Astrocyte (in vitro differentiated cells and primary cell): ENCODE measurements at regions not wholly inside any gene's neighbourhood (a gene's known extent, or its start where the extent isn't known, plus 50 kb on each side); places are given as distances from the start of the nearest gene placed in this dataset.
"Not testable (repeated sequence)": the region's sequence is repeated elsewhere in the genome, so short reads cannot be mapped to it uniquely, and the experiment has no call there.

Experiments used
- DNase-seq: peaks from one replicate; pipeline ENCODE4 v3.0.0-alpha.2; 2010; ENCODE audit warnings: low read depth
- FAIRE-seq: peaks from 2 replicates; lab custom pipeline; 2011; peaks lifted over from hg19 to GRCh38; lab: Jason Lieb, UNC
- H2AFZ ChIP-seq: 2 replicates; pipeline ENCODE4 v1.6.0; 2012; ENCODE audit warnings: low read depth, low read length, inconsistent platforms
- H3K27ac ChIP-seq: 2 replicates; pipeline ENCODE4 v1.5.1; 2011; ENCODE audit warnings: low read depth, low read length, inconsistent platforms
- H3K27me3 ChIP-seq: 2 replicates; pipeline ENCODE4 v1.6.0; 2011; ENCODE audit warnings: low read length, inconsistent platforms; ENCODE audit not compliant: insufficient read depth
- H3K36me3 ChIP-seq: 2 replicates; pipeline ENCODE4 v1.5.1; 2011; ENCODE audit warnings: low read length, inconsistent platforms; ENCODE audit not compliant: insufficient read depth
- H3K4me1 ChIP-seq: 2 replicates; pipeline ENCODE4 v1.5.1; 2011; ENCODE audit warnings: low read length, inconsistent platforms; ENCODE audit not compliant: insufficient read depth
- H3K4me2 ChIP-seq: 2 replicates; pipeline ENCODE4 v1.6.0; 2012; ENCODE audit warnings: low read length, inconsistent platforms
- H3K4me3 ChIP-seq: 2 replicates; pipeline ENCODE4 v1.5.1; 2011; ENCODE audit warnings: low read depth, mild to moderate bottlenecking, low read length, inconsistent platforms; ENCODE audit not compliant: insufficient read depth
- H3K79me2 ChIP-seq: 2 replicates; pipeline ENCODE4 v1.6.0; 2012; ENCODE audit warnings: mild to moderate bottlenecking, low read length, inconsistent platforms; ENCODE audit not compliant: insufficient read depth
- H3K9ac ChIP-seq: 2 replicates; pipeline ENCODE4 v1.6.0; 2012; ENCODE audit warnings: mild to moderate bottlenecking, low read length, inconsistent platforms
- H3K9me3 ChIP-seq: 2 replicates; pipeline ENCODE4 v1.5.1; 2012; ENCODE audit warnings: low read depth, mild to moderate bottlenecking, low read length, inconsistent platforms; ENCODE audit not compliant: insufficient read depth
- H4K20me1 ChIP-seq: 2 replicates; pipeline ENCODE4 v1.6.0; 2012; ENCODE audit warnings: low read length, inconsistent platforms; ENCODE audit not compliant: insufficient read depth
- H3K27ac Mint-ChIP-seq: one replicate; pipeline ENCODE4 v1.8.0; 2021; ENCODE audit warnings: mild to moderate bottlenecking, mixed read lengths; ENCODE audit not compliant: unreplicated experiment
- H3K27me3 Mint-ChIP-seq: one replicate; pipeline ENCODE4 v1.8.0; 2021; ENCODE audit warnings: low read depth, mixed read lengths; ENCODE audit not compliant: unreplicated experiment
- H3K36me3 Mint-ChIP-seq: one replicate; pipeline ENCODE4 v1.8.0; 2021; ENCODE audit warnings: low read depth, mixed read lengths; ENCODE audit not compliant: unreplicated experiment
- H3K4me1 Mint-ChIP-seq: one replicate; pipeline ENCODE4 v1.8.0; 2021; ENCODE audit warnings: low read depth, mixed read lengths; ENCODE audit not compliant: unreplicated experiment
- H3K4me3 Mint-ChIP-seq: one replicate; pipeline ENCODE4 v1.8.0; 2021; ENCODE audit warnings: mild to moderate bottlenecking, moderate library complexity, mixed read lengths; ENCODE audit not compliant: unreplicated experiment
- H3K9me3 Mint-ChIP-seq: one replicate; pipeline ENCODE4 v1.8.0; 2021; ENCODE audit warnings: mild to moderate bottlenecking, mixed read lengths; ENCODE audit not compliant: unreplicated experiment
- EZH2 ChIP-seq: IDR thresholded peaks from 2 replicates; pipeline ENCODE4 v1.6.1; 2012; ENCODE audit warnings: mild to moderate bottlenecking, low read length, inconsistent platforms; ENCODE audit not compliant: insufficient read depth
- TF ChIP-seq, protein P1 (sequence below): IDR thresholded peaks from 2 replicates; pipeline ENCODE4 v1.5.1; 2011; ENCODE audit warnings: low read depth, mild to moderate bottlenecking, inconsistent platforms, low read length, moderate library complexity; ENCODE audit not compliant: insufficient read depth

DNA sequence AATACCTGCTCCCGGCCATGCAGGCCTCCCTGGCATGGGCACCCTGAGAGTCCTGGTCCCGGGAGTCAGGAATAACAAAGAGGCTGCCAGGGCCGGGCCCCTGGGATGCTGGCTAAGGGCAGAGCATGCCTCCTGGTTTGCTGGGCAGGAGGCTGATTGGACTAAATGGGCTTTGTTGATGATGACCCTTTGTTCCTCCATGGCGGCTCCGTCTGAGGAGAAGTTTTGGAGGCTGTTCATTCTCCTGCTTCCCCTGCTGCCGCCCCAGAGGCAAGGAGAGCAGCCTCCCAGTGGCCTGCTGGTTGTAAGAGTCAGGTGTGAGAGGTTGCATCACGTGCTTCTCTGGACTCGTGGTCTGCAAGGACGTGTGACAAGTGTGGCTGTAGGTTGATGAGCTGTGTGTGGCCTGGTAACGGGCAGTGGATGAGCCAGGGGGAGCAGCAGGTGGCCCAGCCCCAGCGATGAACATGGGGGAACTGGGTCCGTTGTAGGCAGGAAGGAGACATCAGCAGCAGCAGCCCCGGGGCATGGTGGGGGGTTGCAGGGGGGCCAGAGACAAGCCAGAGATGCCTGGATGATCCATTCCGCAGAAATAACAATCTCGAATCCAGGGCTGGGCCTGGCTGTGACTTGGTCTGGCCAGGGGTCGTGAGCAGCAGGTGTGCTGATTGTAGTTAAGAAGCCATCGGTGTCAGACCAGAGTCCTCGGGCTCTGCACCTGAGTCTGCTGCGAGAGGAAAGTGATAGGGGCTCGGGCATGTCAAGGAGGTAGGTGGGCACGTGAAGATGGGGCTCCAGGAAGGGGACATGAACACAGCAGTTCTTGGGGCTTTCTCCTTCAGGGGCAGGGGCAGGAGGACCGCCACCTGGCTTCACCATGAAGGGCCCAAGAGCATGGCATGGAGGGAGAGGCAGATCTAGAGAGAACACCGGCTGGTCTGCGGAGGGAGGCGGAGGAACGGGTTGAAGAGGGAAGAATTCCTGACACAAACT, 101.4 kb downstream of the TNFRSF13B start:
- Mint-ChIP-seq H3K9me3 (no peaks in the 10 kb centered on the region), H3K27ac (peak overlapping the region; percentile 3), H3K4me3 (no peak overlapping the region), H3K4me1 (peaks cover 4% of the 10 kb centered on the region), H3K27me3 (peaks cover 27% of the 10 kb centered on the region), H3K36me3 (no peaks in the 10 kb centered on the region)
- no peak overlapping the region for H3K4me3 ChIP-seq
- no peaks in the 10 kb centered on the region for H3K79me2 ChIP-seq
- no peaks in the 10 kb centered on the region for H3K27me3 ChIP-seq
- FAIRE-seq (no peak), DNase-seq (no peak)
- no peak overlapping the region for H3K27ac ChIP-seq
- H4K20me1 ChIP-seq, result no peaks in the 10 kb centered on the region
- H3K4me1 ChIP-seq, result no peaks in the 10 kb centered on the region
- H2AFZ ChIP-seq, result no peak overlapping the region
- H3K36me3 ChIP-seq, result no peaks in the 10 kb centered on the region
- no peak overlapping the region for H3K4me2 ChIP-seq
- no peak overlapping the region for H3K9ac ChIP-seq
- TF ChIP-seq, protein P1, sequence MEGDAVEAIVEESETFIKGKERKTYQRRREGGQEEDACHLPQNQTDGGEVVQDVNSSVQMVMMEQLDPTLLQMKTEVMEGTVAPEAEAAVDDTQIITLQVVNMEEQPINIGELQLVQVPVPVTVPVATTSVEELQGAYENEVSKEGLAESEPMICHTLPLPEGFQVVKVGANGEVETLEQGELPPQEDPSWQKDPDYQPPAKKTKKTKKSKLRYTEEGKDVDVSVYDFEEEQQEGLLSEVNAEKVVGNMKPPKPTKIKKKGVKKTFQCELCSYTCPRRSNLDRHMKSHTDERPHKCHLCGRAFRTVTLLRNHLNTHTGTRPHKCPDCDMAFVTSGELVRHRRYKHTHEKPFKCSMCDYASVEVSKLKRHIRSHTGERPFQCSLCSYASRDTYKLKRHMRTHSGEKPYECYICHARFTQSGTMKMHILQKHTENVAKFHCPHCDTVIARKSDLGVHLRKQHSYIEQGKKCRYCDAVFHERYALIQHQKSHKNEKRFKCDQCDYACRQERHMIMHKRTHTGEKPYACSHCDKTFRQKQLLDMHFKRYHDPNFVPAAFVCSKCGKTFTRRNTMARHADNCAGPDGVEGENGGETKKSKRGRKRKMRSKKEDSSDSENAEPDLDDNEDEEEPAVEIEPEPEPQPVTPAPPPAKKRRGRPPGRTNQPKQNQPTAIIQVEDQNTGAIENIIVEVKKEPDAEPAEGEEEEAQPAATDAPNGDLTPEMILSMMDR, result no peak
- TF ChIP-seq EZH2, result no peak
- H3K9me3 ChIP-seq, result no peaks in the 10 kb centered on the region

DNA sequence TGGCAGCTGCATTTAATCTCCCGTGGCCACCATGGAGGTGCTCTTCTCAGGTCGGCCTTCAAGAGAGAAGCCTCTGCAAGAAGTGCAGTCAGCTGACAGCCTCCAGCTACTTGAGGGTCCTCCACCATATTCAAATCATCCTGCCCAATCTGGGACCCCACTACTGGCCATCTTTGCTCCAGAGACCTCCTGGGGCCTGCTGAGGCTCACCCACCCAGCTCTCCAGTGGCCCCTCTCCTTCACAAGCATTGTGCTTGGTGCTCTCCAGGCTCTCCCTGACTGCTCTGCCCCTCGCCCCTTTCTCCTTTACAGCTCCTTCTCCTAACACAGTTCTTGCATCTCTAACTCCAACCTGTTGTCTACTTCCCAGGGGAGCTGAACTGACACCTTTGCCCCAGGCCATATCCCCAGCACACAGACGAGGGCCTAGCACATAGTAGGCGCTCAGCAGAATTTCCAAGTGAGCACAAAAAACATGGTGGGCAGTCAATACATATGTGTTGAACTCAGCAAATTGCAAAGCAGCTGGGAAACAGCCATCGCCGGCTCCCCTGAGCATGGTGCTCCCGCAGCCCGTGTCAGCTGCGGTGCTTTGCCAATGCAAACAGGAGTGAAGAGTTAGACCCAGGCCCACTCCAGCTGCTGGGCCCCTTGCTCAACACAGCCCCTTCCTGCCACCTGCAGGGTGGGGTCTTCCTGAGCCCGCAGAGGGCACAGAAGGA, 102.2 kb downstream of the TNFRSF13B start:
- peaks cover 24% of the 10 kb centered on the region for H3K27me3 Mint-ChIP-seq
- FAIRE-seq, H2AFZ ChIP-seq, H3K9me3 Mint-ChIP-seq, H3K4me1 Mint-ChIP-seq, H3K4me1 ChIP-seq, H3K79me2 ChIP-seq, H3K4me3 Mint-ChIP-seq, H3K36me3 Mint-ChIP-seq, H3K9ac ChIP-seq, H3K27ac ChIP-seq, DNase-seq, H3K36me3 ChIP-seq, H3K9me3 ChIP-seq, H3K27me3 ChIP-seq, H3K4me3 ChIP-seq, H3K4me2 ChIP-seq, H4K20me1 ChIP-seq: not testable (repeated sequence)
- H3K27ac Mint-ChIP-seq, result peak overlapping the region; percentile 15

DNA sequence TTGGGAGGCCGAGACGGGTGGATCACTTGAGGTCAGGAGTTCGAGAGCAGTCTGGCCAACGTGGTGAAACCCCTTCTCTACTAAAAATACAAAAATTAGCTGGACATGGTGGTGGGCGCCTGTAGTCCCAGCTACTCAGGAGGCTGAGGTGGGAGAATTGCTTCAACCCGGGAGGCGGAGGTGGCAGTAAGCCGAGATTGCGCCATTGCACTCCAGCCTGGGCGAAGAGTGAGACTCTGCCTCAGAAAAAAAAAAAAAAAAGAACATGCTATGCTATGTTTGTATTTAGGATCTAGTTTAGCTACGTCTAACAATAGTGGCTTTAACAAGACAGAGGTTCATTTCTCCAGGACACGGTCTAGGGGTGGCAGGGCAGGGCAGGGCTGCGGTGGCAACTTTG, 103.3 kb downstream of the TNFRSF13B start:
- not testable (repeated sequence) for FAIRE-seq, H3K4me2 ChIP-seq, H3K27ac Mint-ChIP-seq, H3K4me3 Mint-ChIP-seq, H3K79me2 ChIP-seq, H2AFZ ChIP-seq, H3K9me3 ChIP-seq, H3K9me3 Mint-ChIP-seq, H3K36me3 ChIP-seq, H3K4me3 ChIP-seq, H3K4me1 Mint-ChIP-seq, H3K9ac ChIP-seq, H4K20me1 ChIP-seq, H3K4me1 ChIP-seq, H3K27ac ChIP-seq, H3K36me3 Mint-ChIP-seq, DNase-seq, H3K27me3 ChIP-seq
- H3K27me3 Mint-ChIP-seq, result peaks cover 18% of the 10 kb centered on the region

DNA sequence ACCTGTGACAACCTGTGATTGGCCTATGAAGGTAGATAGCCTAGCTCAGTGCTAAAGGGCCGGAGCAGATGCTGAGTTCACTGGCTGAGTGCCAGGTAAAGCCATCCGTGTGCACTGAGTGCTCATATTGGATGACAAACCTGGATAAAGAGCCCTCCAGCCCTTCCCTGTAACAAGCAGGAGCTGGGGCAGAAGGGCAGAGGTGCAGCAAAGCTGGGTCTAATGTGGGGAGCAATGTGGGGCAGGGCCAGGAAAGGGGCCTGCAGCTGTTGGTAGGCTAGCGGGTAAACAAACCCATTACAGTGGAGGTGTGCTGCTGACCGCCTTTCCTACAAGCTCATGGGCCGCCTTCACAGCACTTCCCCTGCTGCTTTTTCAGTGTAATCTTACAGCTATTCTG, 104.4 kb downstream of the TNFRSF13B start:
- not testable (repeated sequence) for H3K4me3 ChIP-seq, FAIRE-seq, H3K27ac Mint-ChIP-seq, H3K4me2 ChIP-seq, H4K20me1 ChIP-seq, H3K27ac ChIP-seq, H3K36me3 ChIP-seq, H3K9ac ChIP-seq, H3K9me3 Mint-ChIP-seq, H3K9me3 ChIP-seq, H3K79me2 ChIP-seq, H3K4me1 ChIP-seq, DNase-seq, H3K27me3 ChIP-seq, H2AFZ ChIP-seq, H3K36me3 Mint-ChIP-seq, H3K4me1 Mint-ChIP-seq, H3K4me3 Mint-ChIP-seq
- H3K27me3 Mint-ChIP-seq, result peaks cover 17% of the 10 kb centered on the region

DNA sequence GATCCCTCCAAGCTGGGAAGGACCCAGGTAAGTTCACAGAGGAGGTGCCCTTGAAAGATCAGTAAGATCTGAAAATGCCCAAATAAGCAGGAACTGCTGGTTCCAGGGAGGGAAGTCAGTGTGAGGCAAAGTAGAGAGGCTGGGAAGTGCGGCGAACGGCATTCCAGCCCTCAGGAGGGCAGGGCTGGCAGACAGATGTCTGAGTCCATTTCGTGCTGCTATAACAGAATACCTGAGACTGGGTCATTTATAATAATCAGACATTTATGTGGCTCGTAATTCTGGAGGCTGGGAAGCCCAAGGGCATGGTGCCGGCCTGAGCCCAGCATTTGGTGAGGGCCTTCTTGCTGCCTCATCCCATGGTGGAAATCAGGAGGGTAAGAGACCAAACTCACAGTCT, 105.1 kb downstream of the TNFRSF13B start:
- not testable (repeated sequence) for H3K4me1 ChIP-seq, H3K36me3 ChIP-seq, H3K9me3 Mint-ChIP-seq, H4K20me1 ChIP-seq, H3K9ac ChIP-seq, H3K4me3 Mint-ChIP-seq, FAIRE-seq, H2AFZ ChIP-seq, H3K27ac ChIP-seq, H3K9me3 ChIP-seq, H3K4me3 ChIP-seq, H3K79me2 ChIP-seq, DNase-seq, H3K27ac Mint-ChIP-seq, H3K4me1 Mint-ChIP-seq, H3K4me2 ChIP-seq, H3K36me3 Mint-ChIP-seq, H3K27me3 ChIP-seq
- peaks cover 16% of the 10 kb centered on the region for H3K27me3 Mint-ChIP-seq
